Body of pancreas (tissue), 4 donors: ENCODE measurements at regions not wholly inside any gene's neighbourhood (a gene's known extent, or its start where the extent isn't known, plus 50 kb on each side); places are given as distances from the start of the nearest gene placed in this dataset.

Experiments
- ATAC-seq: fragments of 150-250 bp; one replicate; pipeline ENCODE4 v1.9.1; 2016
- DNase-seq, 4 donors: peaks; one replicate each; pipeline ENCODE4 v3.0.0-alpha.2; 2019
- H3K27ac ChIP-seq, 4 donors: fragments of 200-600 bp; sonication (generic); 1 replicate in 3 of 4; 2 replicates in 1 of 4; pipeline versions ENCODE4 v1.5.1 to v1.6.1; 2016 to 2019; ENCODE audit warnings: mild to moderate bottlenecking in 1 of 4, mixed read lengths in 1 of 4, moderate library complexity in 1 of 4
- H3K27me3 ChIP-seq, 2 donors: fragments of 200-600 bp; sonication (generic); one replicate each; pipeline ENCODE4 v1.6.0; 2016; ENCODE audit warnings: mild to moderate bottlenecking in 1 of 2
- H3K36me3 ChIP-seq, 2 donors: fragments of 200-600 bp; sonication (generic); replicated peaks in 1 of 2; 2 replicates each; pipeline ENCODE4 v1.5.1; 2016; ENCODE audit warnings: low read depth in 2 of 2; ENCODE audit not compliant: insufficient read depth in 1 of 2
- H3K4me1 ChIP-seq: fragments of 200-600 bp; sonication (generic); one replicate; pipeline ENCODE4 v1.6.0; 2016
- H3K4me3 ChIP-seq, 2 donors: fragments of 200-600 bp; sonication (generic); 1 replicate in 1 of 2; 2 replicates in 1 of 2; pipeline ENCODE4 v1.5.1; 2016 to 2019
- H3K9me3 ChIP-seq, 3 donors: fragments of 200-600 bp; sonication (generic); 1 replicate in 2 of 3; 2 replicates in 1 of 3; pipeline ENCODE4 v1.5.1; 2016
- CTCF ChIP-seq, 7 experiments: fragments of 450-650 bp in 4 of 7; fragments of 200-600 bp in 3 of 7; sonication (generic) in 3 of 7; IDR thresholded peaks; one replicate each; pipeline ENCODE4 v1.5.1; 2016 to 2019; ENCODE audit warnings: antibody characterized with exemption in 7 of 7
- POLR2A ChIP-seq, 3 donors: fragments of 450-650 bp; IDR thresholded peaks; one replicate each; pipeline ENCODE4 v1.6.1; 2016; ENCODE audit warnings: antibody characterized with exemption in 3 of 3, mild to moderate bottlenecking in 2 of 3
- WGBS, 2 donors: methylation state at CpG; one replicate each; pipeline ENCODE4 v1.1.5; 2017; 5-methylcytosine and 5-hydroxymethylcytosine counted together
- intact Hi-C: fragments of 100-400 bp; cut with DNase I; formaldehyde crosslinking; loops from one replicate; pipeline ENCODE4 v1.15.1; 2023

- TF ChIP-seq POLR2A (IDR thresholded peaks at IDR 0.05) (no peak), CTCF (IDR thresholded peaks at IDR 0.05) (no peak)
- DNase-seq (no peak), ATAC-seq (no peak)
- no peaks in the 10 kb centered on the region for H3K4me1 ChIP-seq
- no peaks in the 10 kb centered on the region for H3K27me3 ChIP-seq
- intact Hi-C loops = no loop called here
- no peaks in the 10 kb centered on the region for H3K36me3 ChIP-seq
- no peak overlapping the region for H3K27ac ChIP-seq
- no peaks in the 10 kb centered on the region for H3K9me3 ChIP-seq
- 71 to 85% methylated on average over 4 of the region's 4 CpGs for WGBS, 2 donors
- H3K4me3 ChIP-seq = no peak overlapping the region
These were observed 199.3 kb downstream of the MTX2 start for GRCh38 chr2:176468457-176469113.

GRCh38 chr2:176470713-176471112 lies 201.5 kb downstream of the MTX2 start:
- DNase-seq (no peak), ATAC-seq (no peak)
- no peak for TF ChIP-seq POLR2A (IDR thresholded peaks at IDR 0.05)
- TF ChIP-seq CTCF (IDR thresholded peaks at IDR 0.05) = no peak
- H3K36me3 ChIP-seq = no peaks in the 10 kb centered on the region
- H3K4me1 ChIP-seq = no peaks in the 10 kb centered on the region
- intact Hi-C loops = no loop called here
- H3K9me3 ChIP-seq = no peaks in the 10 kb centered on the region
- 49 to 60% methylated on average over 4 of the region's 4 CpGs for WGBS, 2 donors
- no peaks in the 10 kb centered on the region for H3K27me3 ChIP-seq
- H3K4me3 ChIP-seq = no peak overlapping the region
- H3K27ac ChIP-seq = no peak overlapping the region

GRCh38 chr2:176471949-176472348 lies 202.7 kb downstream of the MTX2 start:
- DNase-seq (no peak), ATAC-seq (no peak)
- H3K27ac ChIP-seq = no peak overlapping the region
- no peak for TF ChIP-seq CTCF (IDR thresholded peaks at IDR 0.05)
- TF ChIP-seq POLR2A (IDR thresholded peaks at IDR 0.05) = no peak
- H3K4me1 ChIP-seq = no peaks in the 10 kb centered on the region
- WGBS, 2 donors = 51 to 52% methylated on average over 2 of the region's 2 CpGs
- no peak overlapping the region for H3K4me3 ChIP-seq
- no peaks in the 10 kb centered on the region for H3K27me3 ChIP-seq
- intact Hi-C loops = no loop called here
- no peaks in the 10 kb centered on the region for H3K36me3 ChIP-seq
- no peaks in the 10 kb centered on the region for H3K9me3 ChIP-seq

GRCh38 chr2:176473177-176473576 lies 203.9 kb downstream of the MTX2 start:
- H3K4me1 ChIP-seq = no peaks in the 10 kb centered on the region
- ATAC-seq = no peak
- intact Hi-C loops = no loop called here
- H3K27ac ChIP-seq = no peak overlapping the region
- no peaks in the 10 kb centered on the region for H3K36me3 ChIP-seq
- no peak overlapping the region for H3K4me3 ChIP-seq
- no peak for TF ChIP-seq POLR2A (IDR thresholded peaks at IDR 0.05)
- TF ChIP-seq CTCF (IDR thresholded peaks at IDR 0.05) = no peak
- peak in 1 of 4 donors; percentile 6 for DNase-seq
- no peaks in the 10 kb centered on the region for H3K9me3 ChIP-seq
- WGBS, 2 donors = 63 to 68% methylated on average over 4 of the region's 4 CpGs
- no peaks in the 10 kb centered on the region for H3K27me3 ChIP-seq

- H3K9me3 ChIP-seq = no peaks in the 10 kb centered on the region
- H3K36me3 ChIP-seq = no peaks in the 10 kb centered on the region
- ATAC-seq = no peak
- 65 to 67% methylated on average over 6 of the region's 6 CpGs for WGBS, 2 donors
- no peak for DNase-seq
- H3K4me1 ChIP-seq = no peaks in the 10 kb centered on the region
- H3K4me3 ChIP-seq = no peak overlapping the region
- intact Hi-C loops = no loop called here
- H3K27me3 ChIP-seq = no peaks in the 10 kb centered on the region
- TF ChIP-seq POLR2A (IDR thresholded peaks at IDR 0.05) (no peak), CTCF (IDR thresholded peaks at IDR 0.05) (no peak)
- no peak overlapping the region for H3K27ac ChIP-seq
These were observed 204.6 kb downstream of the MTX2 start for GRCh38 chr2:176473851-176474250.
